Choroid plexus epithelial cell (primary cell): ENCODE measurements at regions not wholly inside any gene's neighbourhood (a gene's known extent, or its start where the extent isn't known, plus 50 kb on each side); places are given as distances from the start of the nearest gene placed in this dataset.
"Not testable (repeated sequence)": the region's sequence is repeated elsewhere in the genome, so short reads cannot be mapped to it uniquely, and the experiment has no call there.

Experiments used
- DNase-seq: peaks from one replicate; pipeline ENCODE4 v3.0.0-alpha.2; 2010; ENCODE audit warnings: low read depth
- H3K4me3 ChIP-seq: 2 replicates; pipeline ENCODE4 v1.5.1; 2011; ENCODE audit warnings: low read depth, mild to moderate bottlenecking, control low read depth, low read length, moderate library complexity
- TF ChIP-seq, protein P1 (sequence below): conservative IDR thresholded peaks from 2 replicates; pipeline ENCODE4 v1.5.1; 2011; ENCODE audit warnings: low read depth, mild to moderate bottlenecking, control low read depth, inconsistent platforms, low read length, moderate library complexity

DNA sequence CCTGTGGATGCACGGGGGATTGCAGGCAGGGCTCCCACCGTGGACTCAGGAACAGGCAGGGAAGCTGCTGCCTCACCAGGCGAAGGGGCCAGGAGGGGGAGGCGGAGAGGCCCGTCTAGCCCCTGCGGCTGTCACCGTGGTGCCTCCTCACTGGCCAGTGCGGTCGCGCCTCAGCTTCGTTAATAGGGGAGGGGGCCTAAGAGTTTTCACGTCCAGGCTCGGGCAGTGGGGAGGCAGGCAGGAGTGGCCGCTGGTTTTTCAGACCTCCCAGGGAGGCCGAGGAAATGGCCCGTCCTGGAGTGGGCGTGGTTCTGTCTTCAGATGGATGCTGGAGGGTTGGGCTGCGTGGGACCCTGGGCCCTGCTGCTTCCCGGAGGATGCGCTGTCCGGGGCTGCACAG, 91.1 kb upstream of the B3GAT1 start:
- TF ChIP-seq, protein P1, sequence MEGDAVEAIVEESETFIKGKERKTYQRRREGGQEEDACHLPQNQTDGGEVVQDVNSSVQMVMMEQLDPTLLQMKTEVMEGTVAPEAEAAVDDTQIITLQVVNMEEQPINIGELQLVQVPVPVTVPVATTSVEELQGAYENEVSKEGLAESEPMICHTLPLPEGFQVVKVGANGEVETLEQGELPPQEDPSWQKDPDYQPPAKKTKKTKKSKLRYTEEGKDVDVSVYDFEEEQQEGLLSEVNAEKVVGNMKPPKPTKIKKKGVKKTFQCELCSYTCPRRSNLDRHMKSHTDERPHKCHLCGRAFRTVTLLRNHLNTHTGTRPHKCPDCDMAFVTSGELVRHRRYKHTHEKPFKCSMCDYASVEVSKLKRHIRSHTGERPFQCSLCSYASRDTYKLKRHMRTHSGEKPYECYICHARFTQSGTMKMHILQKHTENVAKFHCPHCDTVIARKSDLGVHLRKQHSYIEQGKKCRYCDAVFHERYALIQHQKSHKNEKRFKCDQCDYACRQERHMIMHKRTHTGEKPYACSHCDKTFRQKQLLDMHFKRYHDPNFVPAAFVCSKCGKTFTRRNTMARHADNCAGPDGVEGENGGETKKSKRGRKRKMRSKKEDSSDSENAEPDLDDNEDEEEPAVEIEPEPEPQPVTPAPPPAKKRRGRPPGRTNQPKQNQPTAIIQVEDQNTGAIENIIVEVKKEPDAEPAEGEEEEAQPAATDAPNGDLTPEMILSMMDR, result no peak
- no peak overlapping the region for H3K4me3 ChIP-seq
- no peak for DNase-seq

DNA sequence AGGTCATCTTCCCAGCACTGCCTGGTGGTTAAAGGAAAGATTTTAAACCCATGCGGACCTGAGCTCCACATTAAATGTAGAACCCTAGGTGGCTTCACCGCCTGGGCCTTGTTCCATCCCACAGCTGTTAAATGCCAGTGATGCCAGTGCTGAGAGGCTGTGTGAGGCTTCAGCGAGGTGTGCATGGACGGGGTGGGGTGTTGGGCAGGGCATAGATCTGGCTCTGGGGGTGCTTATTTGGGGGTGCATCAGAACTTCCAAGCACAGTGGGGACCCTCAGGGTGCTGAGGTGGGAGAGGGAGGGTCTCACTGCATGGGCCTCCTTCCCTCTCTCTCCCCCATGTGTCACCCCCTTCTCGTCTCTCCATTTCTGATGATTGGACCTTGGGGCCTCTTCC, 90.1 kb upstream of the B3GAT1 start:
- H3K4me3 ChIP-seq, result no peak overlapping the region
- TF ChIP-seq, protein P1, result no peak
- DNase-seq, result no peak

DNA sequence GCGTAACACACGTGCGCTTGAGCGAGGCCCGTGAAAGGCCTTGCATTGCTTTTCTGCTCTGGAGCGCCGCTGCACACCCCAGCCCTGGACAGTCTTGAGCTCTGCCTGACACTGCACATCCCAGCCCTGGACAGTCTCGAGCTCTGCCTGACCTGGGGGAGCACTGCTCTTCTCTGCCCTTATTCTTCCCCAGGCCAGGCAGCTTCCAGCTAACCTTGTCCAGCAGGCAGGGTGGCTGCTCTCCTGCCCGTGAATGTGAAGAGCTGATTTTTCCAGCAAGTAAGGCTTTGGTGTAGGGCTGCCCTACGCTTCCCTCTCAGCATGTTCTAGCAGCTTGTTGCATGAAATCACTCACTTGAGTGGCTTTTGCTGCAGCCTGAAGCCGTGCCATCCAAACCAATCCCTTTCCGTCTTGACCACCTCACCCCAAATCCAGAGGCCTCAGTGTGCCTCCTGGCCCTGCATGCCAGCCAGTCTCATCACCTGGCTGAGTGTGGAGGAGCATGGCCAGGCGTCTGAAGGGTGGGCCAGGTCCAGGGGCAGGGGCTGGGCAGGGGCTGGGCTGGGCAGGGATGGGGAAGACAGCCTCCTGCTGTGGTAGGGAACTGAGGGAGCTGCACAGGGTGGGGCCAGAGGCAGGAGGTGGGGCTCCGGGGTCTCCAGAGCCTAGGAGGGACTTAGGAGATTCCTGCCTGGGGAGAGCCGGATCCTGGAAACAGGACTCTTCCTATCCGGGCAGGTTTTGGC, 89.5 kb upstream of the B3GAT1 start:
- DNase-seq, result no peak
- TF ChIP-seq, protein P1, result no peak
- no peak overlapping the region for H3K4me3 ChIP-seq

DNA sequence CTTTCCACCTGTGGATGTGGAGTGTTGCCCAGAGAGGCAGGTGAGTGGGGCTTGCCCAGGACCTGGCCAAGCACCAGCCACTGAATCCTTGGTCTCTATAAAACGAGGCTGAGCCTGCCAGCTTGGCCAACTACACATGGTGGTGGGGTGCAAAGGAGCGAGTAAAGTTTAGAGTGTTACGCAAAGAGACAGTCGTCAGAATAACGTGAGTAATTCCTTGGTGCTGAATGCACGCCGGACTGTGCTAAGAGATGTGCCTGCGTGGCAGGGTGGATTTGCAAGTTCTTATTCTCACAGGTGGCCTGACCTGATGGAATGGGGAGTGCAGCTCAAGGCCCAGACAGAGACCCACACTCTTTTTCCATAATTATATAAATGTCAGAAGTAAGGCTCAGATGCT, 88.6 kb upstream of the B3GAT1 start:
- TF ChIP-seq, protein P1, result no peak
- no peak overlapping the region for H3K4me3 ChIP-seq
- DNase-seq, result no peak

DNA sequence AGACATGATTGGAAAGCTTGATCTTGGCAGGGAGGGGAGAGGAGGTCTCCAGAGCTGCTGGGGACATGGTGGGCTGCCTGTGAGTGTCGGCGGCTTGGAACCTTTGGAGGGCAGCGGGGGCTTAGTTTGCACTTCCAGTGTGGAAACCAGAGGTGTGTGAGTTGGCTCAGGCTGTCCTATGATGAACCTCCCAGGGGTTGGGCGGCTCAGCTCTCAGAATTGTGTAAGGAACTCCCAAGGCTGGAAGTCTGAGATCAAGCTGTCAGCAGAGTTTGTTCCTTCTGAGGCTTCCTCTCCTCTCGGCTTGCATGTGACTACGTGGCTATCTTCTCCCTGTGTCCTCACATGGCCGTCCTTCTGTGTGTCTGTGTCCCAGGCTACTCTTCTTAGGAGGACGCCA, 87.9 kb upstream of the B3GAT1 start:
- TF ChIP-seq, protein P1, result no peak

DNA sequence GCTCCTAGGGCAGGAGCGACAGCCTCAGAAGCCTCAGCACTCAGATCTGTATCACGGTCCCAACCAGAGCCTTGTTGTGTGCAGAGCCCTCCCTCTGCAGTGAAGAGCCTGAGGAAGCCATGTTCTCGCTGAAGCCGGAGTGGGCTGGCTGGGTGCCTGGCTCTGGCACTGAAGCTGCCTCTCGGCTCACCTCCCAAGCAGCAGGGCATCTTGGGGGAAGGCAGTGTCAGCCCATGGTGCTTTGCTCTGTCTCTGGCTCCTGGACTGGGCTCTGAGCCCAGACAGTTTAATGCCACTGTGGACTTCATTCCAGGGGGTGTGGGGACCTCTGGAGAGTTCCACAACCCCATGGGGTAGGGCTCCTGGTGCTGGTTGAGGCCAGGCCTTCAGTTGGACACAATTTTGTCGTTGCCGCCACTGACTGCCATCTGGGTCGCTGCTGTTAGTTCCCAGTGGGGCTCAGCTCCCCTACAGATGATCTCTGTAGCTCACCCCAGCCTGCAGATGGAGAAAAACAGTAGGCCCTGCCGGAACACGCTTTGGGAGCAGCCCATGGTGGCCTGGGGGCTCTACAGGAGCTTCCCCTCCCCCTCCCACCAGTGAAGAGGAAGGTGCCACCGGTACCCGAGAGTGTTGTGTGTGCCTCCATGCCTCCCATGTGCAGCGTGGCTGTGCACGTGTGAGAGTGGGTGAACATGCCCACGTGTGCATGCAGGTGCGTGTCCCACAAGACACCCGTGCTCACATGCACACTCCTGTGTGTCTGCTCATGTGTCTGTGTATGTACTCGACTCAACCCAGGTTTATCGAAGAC, 86.5 kb upstream of the B3GAT1 start:
- no peak overlapping the region for H3K4me3 ChIP-seq
- no peak for DNase-seq
- TF ChIP-seq, protein P1, result no peak

More for the DNA sequence above, 87.9 kb upstream of the B3GAT1 start:
- no peak overlapping the region for H3K4me3 ChIP-seq
- DNase-seq, result no peak

DNA sequence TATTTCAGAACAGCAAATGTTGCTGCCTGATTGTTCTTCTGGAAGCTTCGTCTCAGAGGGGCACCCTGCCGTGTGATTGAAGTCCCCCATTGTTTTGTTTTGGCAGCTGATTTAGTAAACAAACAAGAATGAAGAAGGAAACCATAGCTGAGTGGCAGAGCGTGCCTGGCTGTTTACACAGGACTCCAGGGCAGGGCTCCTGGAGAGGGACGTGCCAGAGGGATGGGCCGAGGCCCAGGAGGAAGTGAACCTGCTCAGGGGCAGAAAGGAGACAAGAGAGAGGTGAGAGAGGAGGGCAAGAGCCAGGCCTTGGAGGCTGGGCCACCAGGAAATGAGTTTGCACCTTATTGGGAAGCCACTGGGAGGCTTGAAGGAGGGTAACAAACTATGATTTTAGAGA, 85.5 kb upstream of the B3GAT1 start:
- no peak for DNase-seq
- no peak overlapping the region for H3K4me3 ChIP-seq
- TF ChIP-seq, protein P1, result no peak

DNA sequence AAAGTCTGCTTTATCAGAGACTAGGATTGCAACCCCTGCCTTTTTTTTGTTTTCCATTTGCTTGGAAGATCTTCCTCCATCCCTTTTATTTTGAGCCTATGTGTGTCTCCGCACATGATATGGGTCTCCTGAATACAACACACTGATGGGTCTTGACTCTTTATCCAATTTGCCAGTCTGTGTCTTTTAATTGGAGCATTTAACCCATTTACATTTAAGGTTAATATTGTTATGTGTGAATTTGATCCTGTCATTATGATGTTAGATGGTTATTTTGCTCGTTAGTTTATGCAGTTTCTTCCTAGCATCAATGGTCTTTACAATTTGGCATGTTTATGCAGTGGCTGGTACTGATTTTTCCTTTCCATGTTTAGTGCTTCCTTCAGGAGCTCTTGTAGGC, 84.0 kb upstream of the B3GAT1 start:
- DNase-seq, H3K4me3 ChIP-seq: not testable (repeated sequence)

DNA sequence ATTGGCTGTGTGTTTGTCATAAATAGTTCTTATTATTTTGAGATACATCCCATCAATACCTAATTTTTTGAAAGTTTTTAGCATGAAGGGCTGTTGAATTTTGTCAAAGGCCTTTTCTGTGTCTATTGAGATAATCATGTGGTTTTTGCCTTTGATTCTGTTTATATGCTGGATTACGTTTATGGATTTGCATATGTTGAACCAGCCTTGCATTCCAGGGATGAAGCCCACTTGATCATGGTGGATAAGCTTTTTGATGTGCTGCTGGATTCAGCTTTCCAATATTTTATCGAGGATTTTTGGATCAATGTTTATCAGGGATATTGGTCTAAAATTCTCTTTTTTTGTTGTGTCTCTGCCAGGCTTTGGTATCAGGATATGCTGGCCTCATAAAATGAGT, 82.4 kb upstream of the B3GAT1 start:
- not testable (repeated sequence) for DNase-seq, H3K4me3 ChIP-seq

DNA sequence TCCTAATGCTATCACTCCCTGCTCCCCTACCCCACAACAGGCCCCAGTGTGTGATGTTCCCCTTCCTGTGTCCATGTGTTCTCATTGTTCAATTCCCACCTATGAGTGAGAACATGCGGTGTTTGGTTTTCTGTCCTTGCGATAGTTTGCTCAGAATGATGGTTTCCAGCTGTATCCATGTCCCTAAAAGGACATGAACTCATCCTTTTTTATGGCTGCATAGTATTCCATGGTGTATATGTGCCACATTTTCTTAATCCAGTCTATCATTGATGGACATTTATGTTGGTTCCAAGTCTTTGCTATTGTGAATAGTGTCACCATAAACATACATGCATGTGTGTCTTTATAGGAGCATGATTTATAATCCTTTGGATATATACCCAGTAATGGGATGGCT, 80.4 kb upstream of the B3GAT1 start:
- not testable (repeated sequence) for DNase-seq, H3K4me3 ChIP-seq
